ENCODE measurements at regions not wholly inside any gene's neighbourhood (a gene's known extent, or its start where the extent isn't known, plus 50 kb on each side); places are given as distances from the start of the nearest gene placed in this dataset.

- no peak for TF ChIP-seq CTCF (IDR thresholded peaks at IDR 0.05; ENCODE audit: partially characterized antibody, unreplicated experiment)
- no peaks in the 10 kb centered on the region for H3K4me1 Mint-ChIP-seq (ENCODE audit: low read depth, unreplicated experiment)
Measured at GRCh38 chr7:138285129-138285528, 174.9 kb upstream of the TRIM24 start.

GRCh38 chr7:138286846-138287245 lies 173.2 kb upstream of the TRIM24 start:
- peaks cover 8% of the 10 kb centered on the region for H3K9me3 Mint-ChIP-seq (ENCODE audit: unreplicated experiment)
- no peaks in the 10 kb centered on the region for H3K4me1 Mint-ChIP-seq (ENCODE audit: low read depth, unreplicated experiment)
- no peak overlapping the region for H3K4me3 Mint-ChIP-seq (ENCODE audit: unreplicated experiment)
- H3K27me3 Mint-ChIP-seq (ENCODE audit: unreplicated experiment): peaks cover 3% of the 10 kb centered on the region
- H3K36me3 Mint-ChIP-seq (ENCODE audit: unreplicated experiment): peaks cover 14% of the 10 kb centered on the region
- TF ChIP-seq CTCF (IDR thresholded peaks at IDR 0.05; ENCODE audit: partially characterized antibody, unreplicated experiment): no peak
- no peak for DNase-seq
- no peak overlapping the region for H3K27ac Mint-ChIP-seq (ENCODE audit: unreplicated experiment)

More at GRCh38 chr7:138285129-138285528, 174.9 kb upstream of the TRIM24 start:
- Mint-ChIP-seq H3K9me3 (ENCODE audit: unreplicated experiment) (peaks cover 5% of the 10 kb centered on the region), H3K4me3 (ENCODE audit: unreplicated experiment) (no peak overlapping the region), H3K36me3 (ENCODE audit: unreplicated experiment) (peaks cover 8% of the 10 kb centered on the region), H3K27ac (ENCODE audit: unreplicated experiment) (no peak overlapping the region), H3K27me3 (ENCODE audit: unreplicated experiment) (peaks cover 3% of the 10 kb centered on the region)
- DNase-seq: no peak

GRCh38 chr7:138287549-138287948 lies 172.5 kb upstream of the TRIM24 start:
- peaks cover 1% of the 10 kb centered on the region for H3K27me3 Mint-ChIP-seq (ENCODE audit: unreplicated experiment)
- peaks cover 8% of the 10 kb centered on the region for H3K9me3 Mint-ChIP-seq (ENCODE audit: unreplicated experiment)
- DNase-seq: no peak
- no peak for TF ChIP-seq CTCF (IDR thresholded peaks at IDR 0.05; ENCODE audit: partially characterized antibody, unreplicated experiment)
- peaks cover 14% of the 10 kb centered on the region for H3K36me3 Mint-ChIP-seq (ENCODE audit: unreplicated experiment)
- H3K4me1 Mint-ChIP-seq (ENCODE audit: low read depth, unreplicated experiment): no peaks in the 10 kb centered on the region
- no peak overlapping the region for H3K27ac Mint-ChIP-seq (ENCODE audit: unreplicated experiment)
- H3K4me3 Mint-ChIP-seq (ENCODE audit: unreplicated experiment): no peak overlapping the region

DNA sequence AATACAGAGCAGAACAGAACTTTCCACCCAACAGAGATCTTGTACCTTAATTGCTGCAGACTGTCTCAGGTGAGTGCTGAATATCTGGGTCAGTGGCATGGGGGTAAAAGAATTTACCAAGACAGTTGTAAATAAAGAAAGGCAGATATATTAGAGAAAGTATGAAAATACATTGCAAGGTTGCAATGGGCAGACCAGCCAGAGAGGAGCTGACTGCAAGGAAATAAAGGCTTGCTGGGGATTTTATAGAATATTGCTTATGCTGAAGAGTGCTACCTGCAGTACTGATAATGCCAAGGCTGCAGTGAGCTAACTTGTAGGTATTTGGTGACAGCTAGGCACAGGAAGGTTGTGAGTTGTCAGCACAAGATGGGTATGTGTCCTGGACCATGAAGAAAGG lies 171.0 kb upstream of the TRIM24 start:
- peaks cover 8% of the 10 kb centered on the region for H3K9me3 Mint-ChIP-seq (ENCODE audit: unreplicated experiment)
- no peak for DNase-seq
- H3K4me1 Mint-ChIP-seq (ENCODE audit: low read depth, unreplicated experiment): no peaks in the 10 kb centered on the region
- H3K36me3 Mint-ChIP-seq (ENCODE audit: unreplicated experiment): peaks cover 14% of the 10 kb centered on the region
- H3K4me3 Mint-ChIP-seq (ENCODE audit: unreplicated experiment): no peak overlapping the region
- TF ChIP-seq CTCF (IDR thresholded peaks at IDR 0.05; ENCODE audit: partially characterized antibody, unreplicated experiment): no peak
- no peak overlapping the region for H3K27ac Mint-ChIP-seq (ENCODE audit: unreplicated experiment)
- H3K27me3 Mint-ChIP-seq (ENCODE audit: unreplicated experiment): peaks cover 1% of the 10 kb centered on the region

- Mint-ChIP-seq H3K4me3 (ENCODE audit: unreplicated experiment) (no peak overlapping the region), H3K27me3 (ENCODE audit: unreplicated experiment) (no peaks in the 10 kb centered on the region), H3K27ac (ENCODE audit: unreplicated experiment) (no peak overlapping the region), H3K9me3 (ENCODE audit: unreplicated experiment) (peaks cover 8% of the 10 kb centered on the region), H3K4me1 (ENCODE audit: low read depth, unreplicated experiment) (no peaks in the 10 kb centered on the region), H3K36me3 (ENCODE audit: unreplicated experiment) (peaks cover 14% of the 10 kb centered on the region)
- DNase-seq: no peak
- TF ChIP-seq CTCF (IDR thresholded peaks at IDR 0.05; ENCODE audit: partially characterized antibody, unreplicated experiment): no peak
Measured at GRCh38 chr7:138289864-138290263, 170.2 kb upstream of the TRIM24 start.
